K562 (cell line): ENCODE measurements at regions not wholly inside any gene's neighbourhood (a gene's known extent, or its start where the extent isn't known, plus 50 kb on each side); places are given as distances from the start of the nearest gene placed in this dataset.

Experiments used
- ATAC-seq: fragments of 200-7000 bp; cut with Tn5 transposase; 3 replicates; pipeline ENCODE4 v1.9.1; 2020; ENCODE audit warnings: moderate library complexity
- BruUV-seq: library from RNA; stranded (reverse); fragments of 400-500 nt; replicated peaks from 2 replicates; lab custom pipeline; 2021; lab: Mats Ljungman, UMichigan
- CTCF ChIA-PET: fragments of 300-600 bp; formaldehyde crosslinking; extraction: SDS; loops from one replicate; lab custom pipeline; 2021; ENCODE audit warnings: low intra/inter-chr PET ratio; lab: Yijun Ruan, JAX
- POLR2A ChIA-PET: fragments of 300-600, 350-650 bp; sonication (Branson Sonifier 250); formaldehyde crosslinking; extraction: SDS; loops from one replicate; lab custom pipeline; 2021; ENCODE audit warnings: antibody characterized with exemption, inconsistent platforms; lab: Yijun Ruan, JAX
- DNase-seq, 4 experiments: peaks; one replicate each; pipeline versions ENCODE4 v3.0.0 to v3.0.0-alpha.2; 2011 to 2018; ENCODE audit warnings: low spot score in 3 of 4, mixed read lengths in 3 of 4; ENCODE audit errors: extremely low read depth in 1 of 4
- FAIRE-seq: peaks from 2 replicates; lab custom pipeline; 2011; peaks lifted over from hg19 to GRCh38; lab: Jason Lieb, UNC
- H2AFZ ChIP-seq: 2 replicates; pipeline ENCODE4 v1.6.0; 2011; ENCODE audit warnings: low read depth, low read length, control low read depth, inconsistent platforms
- H3K27ac ChIP-seq: fragments of 200-600 bp; 3 replicates; pipeline ENCODE4 v1.8.0; 2011; ENCODE audit warnings: low read depth, mild to moderate bottlenecking, control low read depth, inconsistent platforms, low read length, moderate library complexity, mixed read lengths; ENCODE audit errors: extremely low read depth
- H3K27me3 ChIP-seq, 2 experiments: fragments of 300-600 bp in 1 of 2; 2 replicates in 1 of 2; 3 replicates in 1 of 2; pipeline versions ENCODE4 v1.6.0 to v1.8.0; 2011; ENCODE audit warnings: inconsistent platforms in 2 of 2, low read length in 2 of 2, mild to moderate bottlenecking in 1 of 2, mixed read lengths in 1 of 2, moderate library complexity in 1 of 2; ENCODE audit not compliant: control insufficient read depth in 2 of 2, insufficient read depth in 2 of 2
- H3K36me3 ChIP-seq: fragments of 300-600 bp; 3 replicates; pipeline ENCODE4 v1.8.0; 2011; ENCODE audit warnings: mild to moderate bottlenecking, low read length, inconsistent platforms; ENCODE audit not compliant: control insufficient read depth, insufficient read depth
- H3K4me1 ChIP-seq, 2 experiments: fragments of 200-600 bp in 1 of 2; replicated peaks in 1 of 2; 2 replicates in 1 of 2; 3 replicates in 1 of 2; pipeline versions ENCODE4 v1.5.1 to v1.8.0; 2011; ENCODE audit warnings: inconsistent platforms in 2 of 2, low read length in 2 of 2, mild to moderate bottlenecking in 1 of 2, mixed read lengths in 1 of 2, moderate library complexity in 1 of 2; ENCODE audit not compliant: control insufficient read depth in 2 of 2, insufficient read depth in 2 of 2
- H3K4me2 ChIP-seq: 2 replicates; pipeline ENCODE4 v1.6.1; 2011; ENCODE audit warnings: low read length, control low read depth, inconsistent platforms, mixed read lengths; ENCODE audit not compliant: insufficient read depth
- H3K4me3 ChIP-seq: fragments of 200-600 bp; sonication (generic), shearing (Covaris generic); 2 replicates; pipeline ENCODE4 v1.5.1; 2016; ENCODE audit warnings: control low read depth, inconsistent platforms
- H3K79me2 ChIP-seq: fragments of 200-600 bp; 3 replicates; pipeline ENCODE4 v1.8.0; 2011; ENCODE audit warnings: low read length, inconsistent platforms; ENCODE audit not compliant: control insufficient read depth, insufficient read depth
- H3K9ac ChIP-seq, 2 experiments: 2 replicates each; pipeline versions ENCODE4 v1.6.0 to v1.6.1; 2011; ENCODE audit warnings: low read depth in 2 of 2, low read length in 2 of 2, control low read depth in 1 of 2, inconsistent platforms in 1 of 2, mild to moderate bottlenecking in 1 of 2, mixed read lengths in 1 of 2; ENCODE audit not compliant: insufficient read depth in 1 of 2
- H3K9me1 ChIP-seq: one replicate; pipeline ENCODE4 v1.6.0; 2011; ENCODE audit warnings: inconsistent platforms, mild to moderate bottlenecking, low read length, moderate library complexity; ENCODE audit not compliant: control insufficient read depth, insufficient read depth
- H3K9me3 ChIP-seq: replicated peaks from 2 replicates; pipeline ENCODE4 v1.5.1; 2011; ENCODE audit warnings: low read depth, low read length, inconsistent platforms; ENCODE audit not compliant: control insufficient read depth, insufficient read depth
- H4K20me1 ChIP-seq: replicated peaks from 2 replicates; pipeline ENCODE4 v1.6.1; 2011; ENCODE audit warnings: low read length, inconsistent platforms, mixed read lengths; ENCODE audit not compliant: control insufficient read depth, insufficient read depth
- CGGBP1 ChIP-seq: fragments of 250-450 bp; sonication (Bioruptor Pico); IDR thresholded peaks from 2 replicates; pipeline ENCODE4 v1.9.0; 2021; ENCODE audit warnings: mild to moderate bottlenecking
- ETS1 ChIP-seq: conservative IDR thresholded peaks from 2 replicates; pipeline ENCODE4 v1.6.1; 2011; ENCODE audit warnings: low read depth, mild to moderate bottlenecking, low read length; ENCODE audit not compliant: control insufficient read depth
- KAT7 ChIP-seq: sonication (generic); formaldehyde crosslinking; IDR thresholded peaks from 2 replicates; pipeline ENCODE4 v1.8.0; 2022; ENCODE audit warnings: missing genetic modification reagents, mild to moderate bottlenecking, borderline replicate concordance
- MYNN ChIP-seq, 2 experiments: sonication (generic); formaldehyde crosslinking in 1 of 2; IDR thresholded peaks; 2 replicates each; pipeline versions ENCODE4 v1.5.0 to v1.6.1; 2016 to 2020; ENCODE audit warnings: antibody characterized with exemption in 1 of 2, missing genetic modification reagents in 1 of 2
- PHB ChIP-seq: fragments of 250-450 bp; sonication (Bioruptor Pico); IDR thresholded peaks from 2 replicates; pipeline ENCODE4 v1.5.0; 2021
- RREB1 ChIP-seq: fragments of 250-450 bp; sonication (Bioruptor Pico); IDR thresholded peaks from 2 replicates; pipeline ENCODE4 v1.4.0; 2020
- STAT5B ChIP-seq: fragments of 250-450 bp; sonication (Bioruptor Pico); IDR thresholded peaks from 2 replicates; pipeline ENCODE4 v1.8.0; 2021; ENCODE audit warnings: mild to moderate bottlenecking, inconsistent platforms
- TAF1 ChIP-seq: IDR thresholded peaks from 2 replicates; pipeline ENCODE4 v1.6.1; 2011; ENCODE audit warnings: mild to moderate bottlenecking, low read length, moderate library complexity; ENCODE audit not compliant: insufficient read depth, control insufficient read depth, severe bottlenecking; ENCODE audit errors: extremely low read depth
- ZNF140 ChIP-seq: fragments of 250-450 bp; sonication (Bioruptor Pico); IDR thresholded peaks from 2 replicates; pipeline ENCODE4 v1.8.0; 2021; ENCODE audit warnings: moderate library complexity, mild to moderate bottlenecking, inconsistent platforms
- ZNF449 ChIP-seq: fragments of 250-450 bp; sonication (Bioruptor Pico); IDR thresholded peaks from 2 replicates; pipeline ENCODE4 v1.8.0; 2022; ENCODE audit warnings: moderate library complexity, mild to moderate bottlenecking, inconsistent platforms
- WGBS: fragments of 100-300 bp; shearing (Covaris generic); methylation state at CpG from one replicate; pipeline ENCODE4 v1.1.6; 2016; ENCODE audit warnings: low coverage, mixed read lengths; ENCODE audit not compliant: insufficient coverage; ENCODE audit errors: missing lambda C conversion rate; 5-methylcytosine and 5-hydroxymethylcytosine counted together
- in situ Hi-C: fragments of 300-500 bp; cut with MboI; formaldehyde crosslinking; loops from 4 replicates; pipeline ENCODE4 v1.15.0; 2018; ENCODE audit warnings: inconsistent platforms, mixed read lengths
- intact Hi-C: fragments of 100-400 bp; cut with micrococcal nuclease; formaldehyde crosslinking; loops from 2 replicates; pipeline ENCODE4 v1.14.2; 2022

- BruUV-seq, result no TSS peak
- Histone ChIP-seq H3K9me3 (no peaks in the 10 kb centered on the region), H3K9me1 (no peaks in the 10 kb centered on the region), H3K4me3 (no peak overlapping the region), H3K4me2 (no peak overlapping the region), H4K20me1 (no peaks in the 10 kb centered on the region), H3K79me2 (no peaks in the 10 kb centered on the region), H3K4me1 (no peaks in the 10 kb centered on the region), H3K27me3 (no peaks in the 10 kb centered on the region), H3K36me3 (no peaks in the 10 kb centered on the region), H2AFZ (no peak overlapping the region), H3K9ac (no peak overlapping the region), H3K27ac (no peak overlapping the region)
- TF ChIP-seq RREB1 (no peak), STAT5B (CRISPR knock-in tag) (no peak), PHB (no peak), ZNF449 (no peak), MYNN (IDR thresholded peaks at IDR 0.05) (no peak), MYNN (CRISPR knock-in tag; IDR thresholded peaks at IDR 0.05) (no peak), KAT7 (no peak), ETS1 (no peak), ZNF140 (no peak), TAF1 (no peak), CGGBP1 (no peak)
- intact Hi-C loops (no loop called here), in situ Hi-C loops (no loop called here)
- no peak for DNase-seq
- FAIRE-seq, result no peak
- no peak for ATAC-seq
- 0% methylated on average over 2 of the region's 2 CpGs for WGBS
- ChIA-PET POLR2A (no interaction called here), CTCF (no interaction called here)
Measured at GRCh38 chr5:44443172-44443571, 54.0 kb upstream of the FGF10 start.
